PC-3 (cell line): ENCODE measurements at regions not wholly inside any gene's neighbourhood (a gene's known extent, or its start where the extent isn't known, plus 50 kb on each side); places are given as distances from the start of the nearest gene placed in this dataset.

Source experiments
- EZH2phosphoT487 ChIP-seq: fragments of 300-600 bp; sonication (generic); IDR thresholded peaks from 2 replicates; pipeline ENCODE4 v1.6.1; 2018; ENCODE audit warnings: mild to moderate bottlenecking, antibody characterized with exemption, low read length, borderline replicate concordance
- TF ChIP-seq, protein P1 (sequence below): fragments of 300-600 bp; sonication (generic); conservative IDR thresholded peaks from 2 replicates; pipeline ENCODE4 v1.5.1; 2017; ENCODE audit warnings: antibody characterized with exemption, low read depth, mild to moderate bottlenecking, low read length

GRCh38 chr6:14763139-14763538 is 482.7 kb upstream of the JARID2 start:
- TF ChIP-seq, protein P1, sequence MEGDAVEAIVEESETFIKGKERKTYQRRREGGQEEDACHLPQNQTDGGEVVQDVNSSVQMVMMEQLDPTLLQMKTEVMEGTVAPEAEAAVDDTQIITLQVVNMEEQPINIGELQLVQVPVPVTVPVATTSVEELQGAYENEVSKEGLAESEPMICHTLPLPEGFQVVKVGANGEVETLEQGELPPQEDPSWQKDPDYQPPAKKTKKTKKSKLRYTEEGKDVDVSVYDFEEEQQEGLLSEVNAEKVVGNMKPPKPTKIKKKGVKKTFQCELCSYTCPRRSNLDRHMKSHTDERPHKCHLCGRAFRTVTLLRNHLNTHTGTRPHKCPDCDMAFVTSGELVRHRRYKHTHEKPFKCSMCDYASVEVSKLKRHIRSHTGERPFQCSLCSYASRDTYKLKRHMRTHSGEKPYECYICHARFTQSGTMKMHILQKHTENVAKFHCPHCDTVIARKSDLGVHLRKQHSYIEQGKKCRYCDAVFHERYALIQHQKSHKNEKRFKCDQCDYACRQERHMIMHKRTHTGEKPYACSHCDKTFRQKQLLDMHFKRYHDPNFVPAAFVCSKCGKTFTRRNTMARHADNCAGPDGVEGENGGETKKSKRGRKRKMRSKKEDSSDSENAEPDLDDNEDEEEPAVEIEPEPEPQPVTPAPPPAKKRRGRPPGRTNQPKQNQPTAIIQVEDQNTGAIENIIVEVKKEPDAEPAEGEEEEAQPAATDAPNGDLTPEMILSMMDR: no peak
- no peak for TF ChIP-seq EZH2phosphoT487
